Endothelial cell of umbilical vein (primary cell): ENCODE measurements at regions not wholly inside any gene's neighbourhood (a gene's known extent, or its start where the extent isn't known, plus 50 kb on each side); places are given as distances from the start of the nearest gene placed in this dataset.

ENCODE experiments used
- BruUV-seq: library from RNA; stranded (reverse); fragments of 400-500 nt; replicated peaks from 2 replicates; lab custom pipeline; 2021; lab: Mats Ljungman, UMichigan
- CTCF ChIA-PET: fragments of 300-600, 350-600 bp; sonication (Branson Sonifier 250); formaldehyde crosslinking; loops from one replicate; lab custom pipeline; 2021; ENCODE audit warnings: antibody characterized with exemption, inconsistent platforms; lab: Charles Lee
- POLR2A ChIA-PET: fragments of 300-600, 350-600 bp; sonication (Branson Sonifier 250); formaldehyde crosslinking; loops from one replicate; lab custom pipeline; 2021; ENCODE audit warnings: antibody characterized with exemption, inconsistent platforms; lab: Charles Lee
- DNase-seq: peaks from one replicate; pipeline ENCODE4 v3.0.0-alpha.2; 2011; ENCODE audit warnings: low read depth, low spot score
- FAIRE-seq: peaks from 2 replicates; lab custom pipeline; 2011; peaks lifted over from hg19 to GRCh38; lab: Jason Lieb, UNC
- H2AFZ ChIP-seq: 2 replicates; pipeline ENCODE4 v1.6.0; 2012; ENCODE audit warnings: low read depth, low read length, control low read depth, inconsistent platforms
- H3K27ac ChIP-seq: 2 replicates; pipeline ENCODE4 v1.5.1; 2011; ENCODE audit warnings: low read depth, mild to moderate bottlenecking, control low read depth, low read length, moderate library complexity; ENCODE audit not compliant: insufficient read depth
- H3K27me3 ChIP-seq, 2 experiments: 2 replicates each; pipeline versions ENCODE4 v1.6.0 to v1.6.1; 2011; ENCODE audit warnings: low read length in 2 of 2, mixed read lengths in 1 of 2; ENCODE audit not compliant: control insufficient read depth in 2 of 2, insufficient read depth in 2 of 2
- H3K36me3 ChIP-seq, 2 experiments: 2 replicates in 1 of 2; 3 replicates in 1 of 2; pipeline ENCODE4 v1.5.1; 2011; ENCODE audit warnings: low read length in 2 of 2, mild to moderate bottlenecking in 1 of 2, moderate library complexity in 1 of 2; ENCODE audit not compliant: control insufficient read depth in 2 of 2, insufficient read depth in 2 of 2; ENCODE audit errors: extremely low read depth in 1 of 2
- H3K4me1 ChIP-seq: 3 replicates; pipeline ENCODE4 v1.5.1; 2011; ENCODE audit warnings: mild to moderate bottlenecking, low read length; ENCODE audit not compliant: control insufficient read depth, insufficient read depth; ENCODE audit errors: extremely low read depth
- H3K4me2 ChIP-seq: 2 replicates; pipeline ENCODE4 v1.6.1; 2011; ENCODE audit warnings: low read length, control low read depth, mixed read lengths; ENCODE audit not compliant: insufficient read depth
- H3K4me3 ChIP-seq, 3 experiments: fragments of 200-600 bp in 1 of 3; sonication (generic), shearing (Covaris generic) in 1 of 3; replicated peaks in 1 of 3; 2 replicates each; pipeline ENCODE4 v1.5.1; 2011 to 2016; ENCODE audit warnings: control low read depth in 3 of 3, low read length in 3 of 3, mild to moderate bottlenecking in 2 of 3, inconsistent platforms in 1 of 3, low read depth in 1 of 3, moderate library complexity in 1 of 3; ENCODE audit not compliant: insufficient read depth in 1 of 3
- H3K79me2 ChIP-seq: 2 replicates; pipeline ENCODE4 v1.6.0; 2012; ENCODE audit warnings: low read length, inconsistent platforms; ENCODE audit not compliant: control insufficient read depth, insufficient read depth
- H3K9ac ChIP-seq: replicated peaks from 2 replicates; pipeline ENCODE3; 2011; ENCODE audit warnings: low read length, control low read depth; ENCODE audit not compliant: insufficient read depth; ENCODE audit errors: extremely low read depth
- H3K9me1 ChIP-seq: replicated peaks from 3 replicates; pipeline ENCODE4 v1.6.0; 2011; ENCODE audit warnings: mild to moderate bottlenecking, low read length; ENCODE audit not compliant: control insufficient read depth, insufficient read depth; ENCODE audit errors: extremely low read depth
- H3K9me3 ChIP-seq: replicated peaks from 2 replicates; pipeline ENCODE4 v1.5.1; 2012; ENCODE audit warnings: low read length, inconsistent platforms; ENCODE audit not compliant: control insufficient read depth, insufficient read depth
- H4K20me1 ChIP-seq: replicated peaks from 2 replicates; pipeline ENCODE3; 2011; ENCODE audit warnings: mild to moderate bottlenecking, low read length; ENCODE audit not compliant: control insufficient read depth, insufficient read depth; ENCODE audit errors: extremely low read depth
- CTCF ChIP-seq, 2 donors: IDR thresholded peaks; 1 replicate in 1 of 2; 2 replicates in 1 of 2; pipeline ENCODE4 v1.5.1; 2011; ENCODE audit warnings: low read length in 2 of 2, mild to moderate bottlenecking in 2 of 2, moderate library complexity in 2 of 2, control low read depth in 1 of 2, inconsistent platforms in 1 of 2, low read depth in 1 of 2; ENCODE audit not compliant: insufficient read depth in 1 of 2; ENCODE audit errors: extremely low read depth in 1 of 2
- EZH2 ChIP-seq: IDR thresholded peaks from 2 replicates; pipeline ENCODE4 v1.6.1; 2012; ENCODE audit warnings: borderline replicate concordance, low read depth, mild to moderate bottlenecking, moderate library complexity, low read length, inconsistent platforms; ENCODE audit not compliant: severe bottlenecking
- FOS ChIP-seq: IDR thresholded peaks from 2 replicates; pipeline ENCODE4 v1.6.1; 2011; ENCODE audit warnings: mild to moderate bottlenecking, low read length, moderate library complexity, borderline replicate concordance; ENCODE audit not compliant: insufficient read depth
- GATA2 ChIP-seq: IDR thresholded peaks from 2 replicates; pipeline ENCODE4 v1.7.0; 2011; ENCODE audit warnings: low read depth, mild to moderate bottlenecking, moderate library complexity, mixed read lengths, low read length; ENCODE audit not compliant: insufficient read length, insufficient read depth
- JUN ChIP-seq: IDR thresholded peaks from 2 replicates; pipeline ENCODE4 v1.6.1; 2011; ENCODE audit warnings: borderline replicate concordance, low read depth; ENCODE audit not compliant: insufficient read length, insufficient read depth
- MYC ChIP-seq: IDR thresholded peaks from one replicate; pipeline ENCODE4 v1.6.1; 2011; ENCODE audit warnings: mild to moderate bottlenecking, low read depth, low read length
- POLR2A ChIP-seq: IDR thresholded peaks from 2 replicates; pipeline ENCODE4 v1.6.1; 2012; ENCODE audit warnings: low read depth, mild to moderate bottlenecking, control low read depth, low read length
- POLR2AphosphoS5 ChIP-seq: IDR thresholded peaks from 2 replicates; pipeline ENCODE4 v1.6.1; 2012; ENCODE audit warnings: low read depth, mild to moderate bottlenecking, control low read depth, low read length, moderate library complexity; ENCODE audit not compliant: insufficient read depth
- dilution Hi-C: fragments of 300-500 bp; cut with MboI; formaldehyde crosslinking; loops from one replicate; pipeline ENCODE4 v1.15.0; 2019; ENCODE audit warnings: low sequenced_read_pairs; ENCODE audit not compliant: extremely low pct_ligation_motif_present
- intact Hi-C: fragments of 100-400 bp; cut with micrococcal nuclease; formaldehyde crosslinking; loops from one replicate; pipeline ENCODE4 v1.10.0; 2022
- TF ChIP-seq, protein P1 (sequence below): IDR thresholded peaks from 2 replicates; pipeline ENCODE4 v1.6.1; 2011; ENCODE audit not compliant: insufficient read depth, insufficient read length

- Histone ChIP-seq H3K27me3 (no peaks in the 10 kb centered on the region), H3K79me2 (no peaks in the 10 kb centered on the region), H3K4me3 (no peak overlapping the region), H3K4me2 (no peak overlapping the region), H3K27ac (no peak overlapping the region), H2AFZ (no peak overlapping the region), H3K9me1 (no peaks in the 10 kb centered on the region), H4K20me1 (no peaks in the 10 kb centered on the region), H3K36me3 (no peaks in the 10 kb centered on the region), H3K9me3 (no peaks in the 10 kb centered on the region), H3K4me1 (no peaks in the 10 kb centered on the region), H3K9ac (no peak overlapping the region)
- ChIA-PET CTCF (no interaction called here), POLR2A (no interaction called here)
- FAIRE-seq = no peak
- no peak for DNase-seq
- no TSS peak for BruUV-seq
- TF ChIP-seq GATA2 = no peak
- TF ChIP-seq FOS = no peak
- TF ChIP-seq CTCF (IDR thresholded peaks at IDR 0.05; ENCODE audit: extremely low read depth in 1 of 2, insufficient read depth in 1 of 2, low read depth in 1 of 2, low read length in 2 of 2) = no peak
- TF ChIP-seq, protein P1, sequence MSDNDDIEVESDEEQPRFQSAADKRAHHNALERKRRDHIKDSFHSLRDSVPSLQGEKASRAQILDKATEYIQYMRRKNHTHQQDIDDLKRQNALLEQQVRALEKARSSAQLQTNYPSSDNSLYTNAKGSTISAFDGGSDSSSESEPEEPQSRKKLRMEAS = no peak
- no peak for TF ChIP-seq POLR2AphosphoS5
- TF ChIP-seq JUN = no peak
- TF ChIP-seq POLR2A = no peak
- TF ChIP-seq MYC = no peak
- TF ChIP-seq EZH2 = no peak
- intact Hi-C loops = no loop called here
- dilution Hi-C loops = no loop called here
Measured at GRCh38 chr13:91122766-91123165, 224.7 kb upstream of the MIR17HG start.
